ENCODE measurements at regions not wholly inside any gene's neighbourhood (a gene's known extent, or its start where the extent isn't known, plus 50 kb on each side); places are given as distances from the start of the nearest gene placed in this dataset.
"Not testable (repeated sequence)": the region's sequence is repeated elsewhere in the genome, so short reads cannot be mapped to it uniquely, and the experiment has no call there.

- TF ChIP-seq CTCF (IDR thresholded peaks at IDR 0.05): no peak
- no peak for TF ChIP-seq EP300 (IDR thresholded peaks at IDR 0.05)
- no peak for TF ChIP-seq POLR2A (IDR thresholded peaks at IDR 0.05)
- no peaks in the 10 kb centered on the region for H3K4me1 ChIP-seq
- H3K9me3 ChIP-seq: no peaks in the 10 kb centered on the region
- H3K36me3 ChIP-seq: no peaks in the 10 kb centered on the region
- no peak overlapping the region for H3K27ac ChIP-seq
- no peak overlapping the region for H3K4me3 ChIP-seq
- no peak for DNase-seq (ENCODE audit: low spot score in 2 of 2)
- WGBS, 2 donors: 70 to 82% methylated on average over 4 of the region's 4 CpGs
- H3K27me3 ChIP-seq: no peaks in the 10 kb centered on the region
These were observed 370.7 kb upstream of the SGO1 start for GRCh38 chr3:20556661-20557060.

- 96% methylated on average over 14 to 15 of the region's 16 CpGs for WGBS, 2 donors
These were observed 366.7 kb upstream of the SGO1 start for GRCh38 chr3:20552605-20553275.

GRCh38 chr3:20547361-20548269, 361.6 kb upstream of the SGO1 start:
- not testable (repeated sequence) for H3K27me3 ChIP-seq; H3K4me1 ChIP-seq; H3K36me3 ChIP-seq; H3K27ac ChIP-seq; DNase-seq (ENCODE audit: low spot score in 2 of 2); H3K4me3 ChIP-seq
- H3K9me3 ChIP-seq: peaks cover 0 to 10% (median 0%) of the 10 kb centered on the region in 4 donors
- WGBS, 2 donors: 88 to 89% methylated on average over 15 to 29 of the region's 35 CpGs

More at GRCh38 chr3:20552605-20553275, 366.7 kb upstream of the SGO1 start:
- H3K36me3 ChIP-seq: no peaks in the 10 kb centered on the region
- no peak for TF ChIP-seq POLR2A (IDR thresholded peaks at IDR 0.05)
- TF ChIP-seq EP300 (IDR thresholded peaks at IDR 0.05): no peak
- no peak for TF ChIP-seq CTCF (IDR thresholded peaks at IDR 0.05)
- H3K4me1 ChIP-seq: no peaks in the 10 kb centered on the region
- no peak overlapping the region for H3K4me3 ChIP-seq
- H3K9me3 ChIP-seq: peaks cover 0 to 10% (median 0%) of the 10 kb centered on the region in 4 donors
- no peak overlapping the region for H3K27ac ChIP-seq
- H3K27me3 ChIP-seq: no peaks in the 10 kb centered on the region
- no peak for DNase-seq (ENCODE audit: low spot score in 2 of 2)

DNA sequence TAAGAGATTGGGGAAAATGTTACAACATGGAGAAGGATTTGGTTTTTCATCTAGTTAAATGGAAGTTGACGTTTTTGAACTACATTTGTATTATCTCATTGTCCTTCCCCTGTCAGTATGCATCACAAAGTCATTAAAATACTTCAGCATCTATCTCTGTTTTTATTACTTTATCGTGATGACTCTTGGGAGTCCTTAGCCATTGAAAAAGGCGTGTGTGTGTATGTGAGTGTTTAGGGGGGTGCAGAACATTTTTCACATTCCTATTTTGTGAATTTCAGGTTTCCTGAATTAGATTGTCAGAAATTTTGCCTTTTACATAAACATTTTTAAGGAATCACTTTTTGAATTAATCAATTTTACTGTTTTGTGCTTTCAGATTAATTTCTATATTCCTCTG, 360.6 kb upstream of the SGO1 start:
- no peak for DNase-seq (ENCODE audit: low spot score in 2 of 2)
- Histone ChIP-seq H3K4me1 (no peaks in the 10 kb centered on the region), H3K27me3 (no peaks in the 10 kb centered on the region), H3K36me3 (no peaks in the 10 kb centered on the region), H3K4me3 (no peak overlapping the region), H3K27ac (no peak overlapping the region), H3K9me3 (peaks cover 0 to 10% (median 0%) of the 10 kb centered on the region in 4 donors)
- 44 to 46% methylated on average over 3 of the region's 3 CpGs for WGBS, 2 donors
- TF ChIP-seq EP300 (IDR thresholded peaks at IDR 0.05) (no peak), CTCF (IDR thresholded peaks at IDR 0.05) (no peak)

GRCh38 chr3:20543535-20544226, 357.7 kb upstream of the SGO1 start:
- Histone ChIP-seq H3K36me3 (no peaks in the 10 kb centered on the region), H3K4me1 (no peaks in the 10 kb centered on the region), H3K27me3 (no peaks in the 10 kb centered on the region), H3K9me3 (peaks cover 0 to 5% (median 0%) of the 10 kb centered on the region in 4 donors), H3K4me3 (no peak overlapping the region), H3K27ac (no peak overlapping the region)
- DNase-seq (ENCODE audit: low spot score in 2 of 2): no peak
- WGBS, 2 donors: 88 to 91% methylated on average over 5 of the region's 5 CpGs
- no peak for TF ChIP-seq EP300 (IDR thresholded peaks at IDR 0.05)
- no peak for TF ChIP-seq CTCF (IDR thresholded peaks at IDR 0.05)
- TF ChIP-seq POLR2A (IDR thresholded peaks at IDR 0.05): no peak

Measured in tibial nerve (tissue), 4 donors.